LNCaP clone FGC (cell line): ENCODE measurements at regions not wholly inside any gene's neighbourhood (a gene's known extent, or its start where the extent isn't known, plus 50 kb on each side); places are given as distances from the start of the nearest gene placed in this dataset.

Experiments
- DNase-seq: peaks from one replicate; pipeline ENCODE4 v3.0.0-alpha.2; 2011; ENCODE audit warnings: low read depth
- H3K4me3 ChIP-seq: 2 replicates; pipeline ENCODE4 v1.5.1; 2011; ENCODE audit warnings: mild to moderate bottlenecking, low read depth, low read length, control low read depth
- TF ChIP-seq, protein P1 (sequence below): IDR thresholded peaks from 2 replicates; pipeline ENCODE4 v1.5.1; 2012; ENCODE audit warnings: mild to moderate bottlenecking; ENCODE audit not compliant: control insufficient read depth, insufficient read depth; ENCODE audit errors: extremely low read depth

GRCh38 chr12:107336695-107337094 lies 243.3 kb upstream of the CRY1 start:
- TF ChIP-seq, protein P1, sequence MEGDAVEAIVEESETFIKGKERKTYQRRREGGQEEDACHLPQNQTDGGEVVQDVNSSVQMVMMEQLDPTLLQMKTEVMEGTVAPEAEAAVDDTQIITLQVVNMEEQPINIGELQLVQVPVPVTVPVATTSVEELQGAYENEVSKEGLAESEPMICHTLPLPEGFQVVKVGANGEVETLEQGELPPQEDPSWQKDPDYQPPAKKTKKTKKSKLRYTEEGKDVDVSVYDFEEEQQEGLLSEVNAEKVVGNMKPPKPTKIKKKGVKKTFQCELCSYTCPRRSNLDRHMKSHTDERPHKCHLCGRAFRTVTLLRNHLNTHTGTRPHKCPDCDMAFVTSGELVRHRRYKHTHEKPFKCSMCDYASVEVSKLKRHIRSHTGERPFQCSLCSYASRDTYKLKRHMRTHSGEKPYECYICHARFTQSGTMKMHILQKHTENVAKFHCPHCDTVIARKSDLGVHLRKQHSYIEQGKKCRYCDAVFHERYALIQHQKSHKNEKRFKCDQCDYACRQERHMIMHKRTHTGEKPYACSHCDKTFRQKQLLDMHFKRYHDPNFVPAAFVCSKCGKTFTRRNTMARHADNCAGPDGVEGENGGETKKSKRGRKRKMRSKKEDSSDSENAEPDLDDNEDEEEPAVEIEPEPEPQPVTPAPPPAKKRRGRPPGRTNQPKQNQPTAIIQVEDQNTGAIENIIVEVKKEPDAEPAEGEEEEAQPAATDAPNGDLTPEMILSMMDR, result no peak
- DNase-seq, result no peak
- no peak overlapping the region for H3K4me3 ChIP-seq

DNA sequence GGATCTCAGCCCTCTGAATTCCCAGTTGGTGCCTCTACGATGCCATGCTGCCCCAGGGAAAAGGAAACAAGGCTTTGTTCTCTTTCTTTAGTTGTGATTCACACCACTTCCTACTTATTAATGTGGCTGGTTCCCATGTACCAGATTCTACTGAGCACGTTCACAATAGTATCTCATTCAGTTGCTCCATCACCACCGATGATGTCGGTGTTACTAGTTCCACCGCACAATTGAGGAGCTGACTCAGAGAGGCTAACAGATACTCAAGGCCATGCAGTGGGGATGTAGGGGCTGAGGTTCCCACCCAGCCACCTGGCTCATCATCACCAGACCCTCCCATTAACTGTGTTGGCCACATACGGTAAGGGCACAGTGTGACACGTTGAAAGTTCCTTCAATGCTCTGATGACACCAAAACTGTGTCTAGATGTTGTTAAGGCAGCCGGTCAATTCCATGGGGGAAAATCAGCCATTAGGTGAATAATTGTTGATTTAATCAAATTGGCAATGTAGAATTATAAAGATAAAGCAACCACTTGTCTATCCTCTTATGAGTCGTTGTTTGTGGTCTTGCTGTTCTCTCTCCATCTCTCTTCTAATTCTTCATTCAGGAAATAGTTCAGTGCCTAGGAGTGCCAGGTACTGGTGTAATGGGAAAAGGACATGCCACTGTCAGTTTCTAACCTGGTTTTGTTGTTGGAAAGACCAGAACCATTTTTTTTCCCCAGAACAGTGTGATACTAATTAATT lies 244.2 kb upstream of the CRY1 start:
- TF ChIP-seq, protein P1, result no peak
- no peak for DNase-seq
- H3K4me3 ChIP-seq, result no peak overlapping the region

DNA sequence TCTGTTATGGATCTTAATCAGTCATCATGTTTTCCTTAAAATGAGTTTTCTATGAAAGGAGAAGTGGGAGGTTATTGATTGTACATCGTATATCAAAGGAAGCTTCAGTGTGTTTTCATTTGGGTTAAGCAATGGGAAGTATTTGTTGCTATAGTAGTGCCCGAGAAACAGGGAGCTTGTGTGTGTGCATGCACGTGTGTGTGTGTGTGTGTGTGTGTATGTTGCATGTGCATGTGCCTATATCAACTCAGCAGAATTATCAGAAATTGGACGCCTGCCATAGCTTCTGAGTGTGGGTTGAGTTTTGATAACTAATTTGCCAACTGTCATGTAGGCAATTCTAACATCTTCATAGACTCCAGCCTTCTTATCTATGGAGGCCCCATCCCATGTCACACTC lies 246.1 kb upstream of the CRY1 start:
- H3K4me3 ChIP-seq, result no peak overlapping the region
- TF ChIP-seq, protein P1, result no peak
- no peak for DNase-seq

DNA sequence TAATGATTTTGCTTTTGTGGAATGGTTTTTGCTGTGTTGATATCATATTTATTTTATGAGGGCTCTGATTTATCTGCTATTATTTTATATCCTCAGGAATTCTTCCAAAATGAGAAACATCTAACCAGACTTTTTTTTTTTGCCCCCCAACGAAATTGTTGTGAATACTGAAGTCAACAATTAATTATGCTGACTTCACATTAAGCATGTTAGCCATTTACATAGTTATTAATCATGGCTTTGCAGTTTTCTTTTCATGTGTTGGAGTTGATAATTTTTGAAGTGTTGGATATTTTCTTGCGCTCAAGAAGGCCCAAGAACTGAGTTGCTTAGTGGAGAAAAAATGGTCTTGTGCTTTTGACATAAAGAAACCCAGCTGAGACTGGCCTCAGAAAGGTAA lies 246.6 kb upstream of the CRY1 start:
- TF ChIP-seq, protein P1, result no peak
- no peak overlapping the region for H3K4me3 ChIP-seq
- DNase-seq, result no peak

GRCh38 chr12:107340898-107341297 lies 247.5 kb upstream of the CRY1 start:
- DNase-seq, result no peak
- no peak overlapping the region for H3K4me3 ChIP-seq
- TF ChIP-seq, protein P1, result no peak

GRCh38 chr12:107344035-107344808 lies 250.9 kb upstream of the CRY1 start:
- no peak for DNase-seq
- no peak overlapping the region for H3K4me3 ChIP-seq
- TF ChIP-seq, protein P1, result no peak
